H1 (cell line): ENCODE measurements at regions not wholly inside any gene's neighbourhood (a gene's known extent, or its start where the extent isn't known, plus 50 kb on each side); places are given as distances from the start of the nearest gene placed in this dataset.

Source experiments
- CTCF ChIA-PET: fragments of 300-600 bp; sonication (Branson Sonifier 250); formaldehyde crosslinking; loops from one replicate; lab custom pipeline; 2021; ENCODE audit not compliant: partially characterized antibody; lab: Charles Lee
- POLR2A ChIA-PET: fragments of 300-600 bp; sonication (Branson Sonifier 250); formaldehyde crosslinking; loops from one replicate; lab custom pipeline; 2021; ENCODE audit warnings: inconsistent platforms; ENCODE audit not compliant: partially characterized antibody; lab: Charles Lee
- DNase-seq, 2 experiments: peaks; one replicate each; pipeline versions ENCODE4 v3.0.0 to v3.0.0-alpha.2; 2010 to 2022; ENCODE audit warnings: low spot score in 2 of 2, low read depth in 1 of 2, mixed read lengths in 1 of 2
- FAIRE-seq: peaks from 2 replicates; lab custom pipeline; 2011; peaks lifted over from hg19 to GRCh38; lab: Jason Lieb, UNC
- H2AFZ ChIP-seq: 2 replicates; pipeline ENCODE4 v1.8.1; 2012; ENCODE audit warnings: low read length, inconsistent platforms
- H2AK5ac ChIP-seq: 2 replicates; pipeline ENCODE4 v1.6.1; 2013; ENCODE audit warnings: low read depth, low read length
- H2BK120ac ChIP-seq: replicated peaks from 2 replicates; pipeline ENCODE3; 2013; ENCODE audit warnings: low read depth, low read length, inconsistent platforms
- H2BK12ac ChIP-seq: 2 replicates; pipeline ENCODE4 v1.6.1; 2013; ENCODE audit warnings: low read depth, low read length
- H2BK15ac ChIP-seq: 2 replicates; pipeline ENCODE4 v1.6.1; 2013; ENCODE audit warnings: low read length
- H2BK20ac ChIP-seq: 2 replicates; pipeline ENCODE4 v1.6.1; 2013; ENCODE audit warnings: low read length
- H2BK5ac ChIP-seq: 2 replicates; pipeline ENCODE4 v1.6.1; 2013; ENCODE audit warnings: low read depth, low read length
- H3K14ac ChIP-seq: 2 replicates; pipeline ENCODE4 v1.6.1; 2013; ENCODE audit warnings: inconsistent platforms; ENCODE audit not compliant: insufficient read length
- H3K18ac ChIP-seq: 2 replicates; pipeline ENCODE4 v1.6.1; 2013; ENCODE audit warnings: low read length; ENCODE audit errors: extremely low read depth
- H3K23ac ChIP-seq: 2 replicates; pipeline ENCODE4 v1.6.1; 2013; ENCODE audit warnings: inconsistent platforms; ENCODE audit not compliant: insufficient read length
- H3K23me2 ChIP-seq: 2 replicates; pipeline ENCODE4 v1.6.1; 2013; ENCODE audit warnings: low read depth, low read length
- H3K27ac ChIP-seq: 2 replicates; pipeline ENCODE4 v1.6.1; 2011; ENCODE audit warnings: low read depth, low read length, inconsistent platforms
- H3K27me3 ChIP-seq, 4 experiments: replicated peaks in 1 of 4; 1 replicate in 1 of 4; 2 replicates in 3 of 4; pipeline versions ENCODE4 v1.6.1 to v1.8.1; 2011 to 2013; ENCODE audit warnings: low read length in 3 of 4, mild to moderate bottlenecking in 3 of 4, inconsistent platforms in 2 of 4, mixed read lengths in 2 of 4, moderate library complexity in 1 of 4; ENCODE audit not compliant: control insufficient read depth in 3 of 4, insufficient read depth in 3 of 4; ENCODE audit errors: extremely low read depth in 1 of 4
- H3K36me3 ChIP-seq, 4 experiments: 2 replicates each; pipeline versions ENCODE4 v1.6.1 to v1.8.1; 2011 to 2013; ENCODE audit warnings: mild to moderate bottlenecking in 4 of 4, low read length in 3 of 4, moderate library complexity in 2 of 4, control low read depth in 1 of 4, inconsistent platforms in 1 of 4; ENCODE audit not compliant: insufficient read depth in 4 of 4, control insufficient read depth in 2 of 4
- H3K4ac ChIP-seq: replicated peaks from 2 replicates; pipeline ENCODE3; 2013; ENCODE audit warnings: low read length, low read depth, mixed read lengths, inconsistent platforms; ENCODE audit not compliant: insufficient read length
- H3K4me1 ChIP-seq, 4 experiments: replicated peaks in 1 of 4; 1 replicate in 1 of 4; 2 replicates in 3 of 4; pipeline versions ENCODE4 v1.6.1 to v1.8.1; 2011 to 2013; ENCODE audit warnings: low read length in 3 of 4, inconsistent platforms in 2 of 4, mixed read lengths in 1 of 4; ENCODE audit not compliant: insufficient read depth in 4 of 4, control insufficient read depth in 3 of 4
- H3K4me2 ChIP-seq, 2 experiments: 2 replicates each; pipeline versions ENCODE4 v1.6.1 to v1.8.1; 2011 to 2013; ENCODE audit warnings: low read depth in 2 of 2, low read length in 2 of 2, control low read depth in 1 of 2, inconsistent platforms in 1 of 2, mild to moderate bottlenecking in 1 of 2; ENCODE audit not compliant: insufficient read depth in 1 of 2
- H3K4me3 ChIP-seq, 4 experiments: fragments of 200-600, 300-600 bp in 1 of 4; sonication (generic), shearing (Covaris generic), sonication (Bioruptor Twin) in 1 of 4; 2 replicates each; pipeline versions ENCODE4 v1.5.1 to v1.8.1; 2011 to 2016; ENCODE audit warnings: low read length in 4 of 4, low read depth in 3 of 4, control low read depth in 2 of 4, inconsistent platforms in 2 of 4, mild to moderate bottlenecking in 2 of 4, mixed read lengths in 1 of 4, moderate library complexity in 1 of 4; ENCODE audit not compliant: insufficient read depth in 2 of 4; ENCODE audit errors: extremely low read depth in 1 of 4
- H3K56ac ChIP-seq: replicated peaks from 2 replicates; pipeline ENCODE3; 2013; ENCODE audit warnings: low read depth, mild to moderate bottlenecking, mixed read lengths, low read length, inconsistent platforms; ENCODE audit not compliant: insufficient read length
- H3K79me1 ChIP-seq: 2 replicates; pipeline ENCODE4 v1.6.1; 2013; ENCODE audit warnings: low read depth, low read length, control low read depth
- H3K79me2 ChIP-seq, 2 experiments: 2 replicates each; pipeline versions ENCODE4 v1.6.1 to v1.8.1; 2012 to 2013; ENCODE audit warnings: low read length in 2 of 2, mild to moderate bottlenecking in 2 of 2, inconsistent platforms in 1 of 2; ENCODE audit not compliant: insufficient read depth in 2 of 2, control insufficient read depth in 1 of 2
- H3K9ac ChIP-seq, 4 experiments: replicated peaks in 1 of 4; 1 replicate in 1 of 4; 2 replicates in 3 of 4; pipeline versions ENCODE4 v1.6.1 to v1.8.1; 2011 to 2013; ENCODE audit warnings: low read depth in 3 of 4, low read length in 3 of 4, control low read depth in 2 of 4, mild to moderate bottlenecking in 2 of 4, moderate library complexity in 2 of 4, inconsistent platforms in 1 of 4; ENCODE audit errors: extremely low read depth in 1 of 4
- H3K9me3 ChIP-seq, 2 experiments: 2 replicates each; pipeline versions ENCODE4 v1.6.1 to v1.8.1; 2012 to 2013; ENCODE audit warnings: mild to moderate bottlenecking in 2 of 2, moderate library complexity in 2 of 2, control low read depth in 1 of 2, inconsistent platforms in 1 of 2, low read depth in 1 of 2, low read length in 1 of 2, mixed read lengths in 1 of 2; ENCODE audit not compliant: insufficient read depth in 2 of 2
- H4K20me1 ChIP-seq, 2 experiments: replicated peaks in 1 of 2; 2 replicates each; pipeline versions ENCODE3 to v1.8.1; 2011 to 2013; ENCODE audit warnings: inconsistent platforms in 2 of 2, low read length in 2 of 2, mild to moderate bottlenecking in 1 of 2; ENCODE audit not compliant: insufficient read depth in 2 of 2, control insufficient read depth in 1 of 2
- H4K5ac ChIP-seq: 2 replicates; pipeline ENCODE4 v1.6.1; 2013; ENCODE audit warnings: low read length, low read depth, mixed read lengths, inconsistent platforms; ENCODE audit not compliant: insufficient read length
- H4K8ac ChIP-seq: 2 replicates; pipeline ENCODE4 v1.8.0; 2013; ENCODE audit warnings: mild to moderate bottlenecking, moderate library complexity, low read length, inconsistent platforms; ENCODE audit not compliant: insufficient read depth; ENCODE audit errors: extremely low read depth
- H4K91ac ChIP-seq: replicated peaks from 2 replicates; pipeline ENCODE3; 2013; ENCODE audit warnings: low read length, mixed read lengths, inconsistent platforms; ENCODE audit not compliant: insufficient read length
- BACH1 ChIP-seq: IDR thresholded peaks from 2 replicates; pipeline ENCODE4 v1.6.1; 2012; ENCODE audit warnings: low read length, improper control_type of control experiment
- CTCF ChIP-seq, 3 experiments: IDR thresholded peaks; 1 replicate in 2 of 3; 2 replicates in 1 of 3; pipeline versions ENCODE4 v1.5.1 to v1.6.1; 2011; ENCODE audit warnings: low read length in 3 of 3, mild to moderate bottlenecking in 3 of 3, inconsistent platforms in 2 of 3, low read depth in 1 of 3, moderate library complexity in 1 of 3; ENCODE audit not compliant: insufficient read depth in 1 of 3; ENCODE audit errors: control extremely low read depth in 1 of 3
- FOSL1 ChIP-seq: IDR thresholded peaks from 2 replicates; pipeline ENCODE4 v1.6.1; 2011; ENCODE audit warnings: mild to moderate bottlenecking, low read depth, low read length, moderate library complexity; ENCODE audit not compliant: insufficient read depth
- GTF2F1 ChIP-seq: IDR thresholded peaks from 2 replicates; pipeline ENCODE4 v1.6.1; 2012; ENCODE audit warnings: low read depth, low read length, improper control_type of control experiment, borderline replicate concordance
- JUN ChIP-seq: IDR thresholded peaks from 2 replicates; pipeline ENCODE4 v1.6.1; 2011; ENCODE audit warnings: low read depth, mild to moderate bottlenecking, improper control_type of control experiment, low read length
- KDM1A ChIP-seq: fragments of 200-600, 300-600 bp; sonication (generic); IDR thresholded peaks from 2 replicates; pipeline ENCODE4 v1.7.1; 2016; ENCODE audit warnings: mild to moderate bottlenecking, low read length, borderline replicate concordance
- KDM4A ChIP-seq: IDR thresholded peaks from one replicate; pipeline ENCODE4 v1.7.1; 2012; ENCODE audit warnings: low read depth, mild to moderate bottlenecking, moderate library complexity, low read length, inconsistent platforms; ENCODE audit not compliant: severe bottlenecking
- RBBP5 ChIP-seq: IDR thresholded peaks from 2 replicates; pipeline ENCODE4 v1.7.1; 2012; ENCODE audit warnings: low read depth, mild to moderate bottlenecking, inconsistent platforms, low read length, moderate library complexity, borderline replicate concordance
- SP1 ChIP-seq: IDR thresholded peaks from 2 replicates; pipeline ENCODE4 v1.6.1; 2011; ENCODE audit warnings: low read depth, low read length
- ZNF274 ChIP-seq: IDR thresholded peaks from 2 replicates; pipeline ENCODE4 v1.7.0; 2012; ENCODE audit warnings: low read length, borderline replicate concordance; ENCODE audit errors: extremely low read depth
- whole genome bisulfite sequencing, 2 experiments: shearing (Covaris generic) in 1 of 2; methylation state at CpG; one replicate each; pipeline versions ENCODE4 v1.1.6 to v1.1.7; 2013 to 2015; ENCODE audit warnings: low lambda C conversion rate in 2 of 2, mixed read lengths in 2 of 2, inconsistent platforms in 1 of 2, low coverage in 1 of 2, missing lambda C conversion rate in 1 of 2; ENCODE audit not compliant: insufficient replicate concordance in 2 of 2, insufficient coverage in 1 of 2, insufficient read length in 1 of 2; ENCODE audit errors: extremely low coverage in 1 of 2, missing lambda C conversion rate in 1 of 2; 5-methylcytosine and 5-hydroxymethylcytosine counted together

GRCh38 chr20:57108218-57108617 lies 158.2 kb downstream of the BMP7 start:
- FAIRE-seq (no peak), DNase-seq (no peak)
- Histone ChIP-seq H4K8ac (no peak overlapping the region), H3K9ac (no peak overlapping the region), H3K27ac (no peak overlapping the region), H3K4me3 (no peak overlapping the region), H3K9me3 (no peaks in the 10 kb centered on the region), H2BK120ac (no peak overlapping the region), H2BK12ac (no peak overlapping the region), H3K18ac (no peak overlapping the region; the same call in 1 of the 2 replicates), H2BK15ac (peak overlapping the region; percentile 88; the same call in 1 of the 2 replicates), H3K27me3 (no peaks in the 10 kb centered on the region), H3K79me2 (no peaks in the 10 kb centered on the region), H2BK20ac (no peak overlapping the region), H2AK5ac (no peak overlapping the region), H3K79me1 (no peaks in the 10 kb centered on the region), H4K5ac (no peak overlapping the region), H2AFZ (no peak overlapping the region), H3K56ac (no peak overlapping the region), H3K4ac (no peak overlapping the region), H4K91ac (no peak overlapping the region), H3K23ac (no peak overlapping the region), H3K4me2 (no peak overlapping the region), H3K14ac (no peak overlapping the region), H3K23me2 (no peaks in the 10 kb centered on the region), H2BK5ac (no peak overlapping the region), H3K36me3 (no peaks in the 10 kb centered on the region), H4K20me1 (no peaks in the 10 kb centered on the region), H3K4me1 (peaks cover 0 to 2% (median 0%) of the 10 kb centered on the region in 4 experiments; a peak in 2 of 7 replicates)
- ChIA-PET CTCF (interaction anchor here (0.7 to 3.6 kb wide), 15 partner anchors 8 to 227 kb away, joined by 3 to 16 read pairs (median 5); partner anchors contain the start of gene SPO11), POLR2A (no interaction called here)
- WGBS, 2 experiments = 94% methylated on average over 4 of the region's 4 CpGs; no CpG with 5 or more reads in 1 of the 2 experiments
- TF ChIP-seq SP1 (no peak), FOSL1 (no peak), RBBP5 (no peak), CTCF (IDR thresholded peaks at IDR 0.05; ENCODE audit: control extremely low read depth in 1 of 3, insufficient read depth in 1 of 3, low read depth in 1 of 3, low read length in 3 of 3) (no peak), JUN (no peak), KDM1A (no peak), KDM4A (no peak), GTF2F1 (no peak), BACH1 (no peak), ZNF274 (no peak)
